H1 (cell line): ENCODE measurements at regions not wholly inside any gene's neighbourhood (a gene's known extent, or its start where the extent isn't known, plus 50 kb on each side); places are given as distances from the start of the nearest gene placed in this dataset.

Source experiments
- CTCF ChIA-PET: fragments of 300-600 bp; sonication (Branson Sonifier 250); formaldehyde crosslinking; loops from one replicate; lab custom pipeline; 2021; ENCODE audit not compliant: partially characterized antibody; lab: Charles Lee
- POLR2A ChIA-PET: fragments of 300-600 bp; sonication (Branson Sonifier 250); formaldehyde crosslinking; loops from one replicate; lab custom pipeline; 2021; ENCODE audit warnings: inconsistent platforms; ENCODE audit not compliant: partially characterized antibody; lab: Charles Lee
- DNase-seq, 2 experiments: peaks; one replicate each; pipeline versions ENCODE4 v3.0.0 to v3.0.0-alpha.2; 2010 to 2022; ENCODE audit warnings: low spot score in 2 of 2, low read depth in 1 of 2, mixed read lengths in 1 of 2
- FAIRE-seq: peaks from 2 replicates; lab custom pipeline; 2011; peaks lifted over from hg19 to GRCh38; lab: Jason Lieb, UNC
- H2AFZ ChIP-seq: 2 replicates; pipeline ENCODE4 v1.8.1; 2012; ENCODE audit warnings: low read length, inconsistent platforms
- H2AK5ac ChIP-seq: 2 replicates; pipeline ENCODE4 v1.6.1; 2013; ENCODE audit warnings: low read depth, low read length
- H2BK120ac ChIP-seq: replicated peaks from 2 replicates; pipeline ENCODE3; 2013; ENCODE audit warnings: low read depth, low read length, inconsistent platforms
- H2BK12ac ChIP-seq: 2 replicates; pipeline ENCODE4 v1.6.1; 2013; ENCODE audit warnings: low read depth, low read length
- H2BK15ac ChIP-seq: 2 replicates; pipeline ENCODE4 v1.6.1; 2013; ENCODE audit warnings: low read length
- H2BK20ac ChIP-seq: 2 replicates; pipeline ENCODE4 v1.6.1; 2013; ENCODE audit warnings: low read length
- H2BK5ac ChIP-seq: 2 replicates; pipeline ENCODE4 v1.6.1; 2013; ENCODE audit warnings: low read depth, low read length
- H3K14ac ChIP-seq: 2 replicates; pipeline ENCODE4 v1.6.1; 2013; ENCODE audit warnings: inconsistent platforms; ENCODE audit not compliant: insufficient read length
- H3K18ac ChIP-seq: 2 replicates; pipeline ENCODE4 v1.6.1; 2013; ENCODE audit warnings: low read length; ENCODE audit errors: extremely low read depth
- H3K23ac ChIP-seq: 2 replicates; pipeline ENCODE4 v1.6.1; 2013; ENCODE audit warnings: inconsistent platforms; ENCODE audit not compliant: insufficient read length
- H3K23me2 ChIP-seq: 2 replicates; pipeline ENCODE4 v1.6.1; 2013; ENCODE audit warnings: low read depth, low read length
- H3K27ac ChIP-seq: 2 replicates; pipeline ENCODE4 v1.6.1; 2011; ENCODE audit warnings: low read depth, low read length, inconsistent platforms
- H3K27me3 ChIP-seq, 4 experiments: replicated peaks in 1 of 4; 1 replicate in 1 of 4; 2 replicates in 3 of 4; pipeline versions ENCODE4 v1.6.1 to v1.8.1; 2011 to 2013; ENCODE audit warnings: low read length in 3 of 4, mild to moderate bottlenecking in 3 of 4, inconsistent platforms in 2 of 4, mixed read lengths in 2 of 4, moderate library complexity in 1 of 4; ENCODE audit not compliant: control insufficient read depth in 3 of 4, insufficient read depth in 3 of 4; ENCODE audit errors: extremely low read depth in 1 of 4
- H3K36me3 ChIP-seq, 4 experiments: 2 replicates each; pipeline versions ENCODE4 v1.6.1 to v1.8.1; 2011 to 2013; ENCODE audit warnings: mild to moderate bottlenecking in 4 of 4, low read length in 3 of 4, moderate library complexity in 2 of 4, control low read depth in 1 of 4, inconsistent platforms in 1 of 4; ENCODE audit not compliant: insufficient read depth in 4 of 4, control insufficient read depth in 2 of 4
- H3K4ac ChIP-seq: replicated peaks from 2 replicates; pipeline ENCODE3; 2013; ENCODE audit warnings: low read length, low read depth, mixed read lengths, inconsistent platforms; ENCODE audit not compliant: insufficient read length
- H3K4me1 ChIP-seq, 4 experiments: replicated peaks in 1 of 4; 1 replicate in 1 of 4; 2 replicates in 3 of 4; pipeline versions ENCODE4 v1.6.1 to v1.8.1; 2011 to 2013; ENCODE audit warnings: low read length in 3 of 4, inconsistent platforms in 2 of 4, mixed read lengths in 1 of 4; ENCODE audit not compliant: insufficient read depth in 4 of 4, control insufficient read depth in 3 of 4
- H3K4me2 ChIP-seq, 2 experiments: 2 replicates each; pipeline versions ENCODE4 v1.6.1 to v1.8.1; 2011 to 2013; ENCODE audit warnings: low read depth in 2 of 2, low read length in 2 of 2, control low read depth in 1 of 2, inconsistent platforms in 1 of 2, mild to moderate bottlenecking in 1 of 2; ENCODE audit not compliant: insufficient read depth in 1 of 2
- H3K4me3 ChIP-seq, 4 experiments: fragments of 200-600, 300-600 bp in 1 of 4; sonication (generic), shearing (Covaris generic), sonication (Bioruptor Twin) in 1 of 4; 2 replicates each; pipeline versions ENCODE4 v1.5.1 to v1.8.1; 2011 to 2016; ENCODE audit warnings: low read length in 4 of 4, low read depth in 3 of 4, control low read depth in 2 of 4, inconsistent platforms in 2 of 4, mild to moderate bottlenecking in 2 of 4, mixed read lengths in 1 of 4, moderate library complexity in 1 of 4; ENCODE audit not compliant: insufficient read depth in 2 of 4; ENCODE audit errors: extremely low read depth in 1 of 4
- H3K56ac ChIP-seq: replicated peaks from 2 replicates; pipeline ENCODE3; 2013; ENCODE audit warnings: low read depth, mild to moderate bottlenecking, mixed read lengths, low read length, inconsistent platforms; ENCODE audit not compliant: insufficient read length
- H3K79me1 ChIP-seq: 2 replicates; pipeline ENCODE4 v1.6.1; 2013; ENCODE audit warnings: low read depth, low read length, control low read depth
- H3K79me2 ChIP-seq, 2 experiments: 2 replicates each; pipeline versions ENCODE4 v1.6.1 to v1.8.1; 2012 to 2013; ENCODE audit warnings: low read length in 2 of 2, mild to moderate bottlenecking in 2 of 2, inconsistent platforms in 1 of 2; ENCODE audit not compliant: insufficient read depth in 2 of 2, control insufficient read depth in 1 of 2
- H3K9ac ChIP-seq, 4 experiments: replicated peaks in 1 of 4; 1 replicate in 1 of 4; 2 replicates in 3 of 4; pipeline versions ENCODE4 v1.6.1 to v1.8.1; 2011 to 2013; ENCODE audit warnings: low read depth in 3 of 4, low read length in 3 of 4, control low read depth in 2 of 4, mild to moderate bottlenecking in 2 of 4, moderate library complexity in 2 of 4, inconsistent platforms in 1 of 4; ENCODE audit errors: extremely low read depth in 1 of 4
- H3K9me3 ChIP-seq, 2 experiments: 2 replicates each; pipeline versions ENCODE4 v1.6.1 to v1.8.1; 2012 to 2013; ENCODE audit warnings: mild to moderate bottlenecking in 2 of 2, moderate library complexity in 2 of 2, control low read depth in 1 of 2, inconsistent platforms in 1 of 2, low read depth in 1 of 2, low read length in 1 of 2, mixed read lengths in 1 of 2; ENCODE audit not compliant: insufficient read depth in 2 of 2
- H4K20me1 ChIP-seq, 2 experiments: replicated peaks in 1 of 2; 2 replicates each; pipeline versions ENCODE3 to v1.8.1; 2011 to 2013; ENCODE audit warnings: inconsistent platforms in 2 of 2, low read length in 2 of 2, mild to moderate bottlenecking in 1 of 2; ENCODE audit not compliant: insufficient read depth in 2 of 2, control insufficient read depth in 1 of 2
- H4K5ac ChIP-seq: 2 replicates; pipeline ENCODE4 v1.6.1; 2013; ENCODE audit warnings: low read length, low read depth, mixed read lengths, inconsistent platforms; ENCODE audit not compliant: insufficient read length
- H4K8ac ChIP-seq: 2 replicates; pipeline ENCODE4 v1.8.0; 2013; ENCODE audit warnings: mild to moderate bottlenecking, moderate library complexity, low read length, inconsistent platforms; ENCODE audit not compliant: insufficient read depth; ENCODE audit errors: extremely low read depth
- H4K91ac ChIP-seq: replicated peaks from 2 replicates; pipeline ENCODE3; 2013; ENCODE audit warnings: low read length, mixed read lengths, inconsistent platforms; ENCODE audit not compliant: insufficient read length
- GABPA ChIP-seq: IDR thresholded peaks from 2 replicates; pipeline ENCODE4 v1.6.1; 2011; ENCODE audit warnings: mild to moderate bottlenecking, low read length, moderate library complexity, borderline replicate concordance; ENCODE audit not compliant: insufficient read depth
- RBBP5 ChIP-seq: IDR thresholded peaks from 2 replicates; pipeline ENCODE4 v1.7.1; 2012; ENCODE audit warnings: low read depth, mild to moderate bottlenecking, inconsistent platforms, low read length, moderate library complexity, borderline replicate concordance
- SIRT6 ChIP-seq: IDR thresholded peaks from one replicate; pipeline ENCODE4 v1.7.1; 2012; ENCODE audit warnings: low read length, inconsistent platforms
- SIX5 ChIP-seq: IDR thresholded peaks from 2 replicates; pipeline ENCODE4 v1.6.1; 2011; ENCODE audit warnings: mild to moderate bottlenecking, low read depth, low read length
- SP2 ChIP-seq: IDR thresholded peaks from 2 replicates; pipeline ENCODE4 v1.6.1; 2012; ENCODE audit warnings: mild to moderate bottlenecking, low read length, inconsistent platforms
- TAF1 ChIP-seq: IDR thresholded peaks from 2 replicates; pipeline ENCODE4 v1.6.1; 2011; ENCODE audit warnings: mild to moderate bottlenecking, low read depth, low read length
- YY1 ChIP-seq: IDR thresholded peaks from 2 replicates; pipeline ENCODE4 v1.6.1; 2011; ENCODE audit warnings: low read depth, mild to moderate bottlenecking, low read length
- WGBS, 2 experiments: shearing (Covaris generic) in 1 of 2; methylation state at CpG; one replicate each; pipeline versions ENCODE4 v1.1.6 to v1.1.7; 2013 to 2015; ENCODE audit warnings: low lambda C conversion rate in 2 of 2, mixed read lengths in 2 of 2, inconsistent platforms in 1 of 2, low coverage in 1 of 2, missing lambda C conversion rate in 1 of 2; ENCODE audit not compliant: insufficient replicate concordance in 2 of 2, insufficient coverage in 1 of 2, insufficient read length in 1 of 2; ENCODE audit errors: extremely low coverage in 1 of 2, missing lambda C conversion rate in 1 of 2; 5-methylcytosine and 5-hydroxymethylcytosine counted together

GRCh38 chr3:152703245-152703890, 131.6 kb upstream of the P2RY1 start:
- H3K9ac ChIP-seq: no peak overlapping the region
- no peak overlapping the region for H3K27ac ChIP-seq
- H3K18ac ChIP-seq: no peak overlapping the region
- no peak overlapping the region for H3K56ac ChIP-seq
- no peak overlapping the region for H4K5ac ChIP-seq
- H3K9me3 ChIP-seq: no peaks in the 10 kb centered on the region
- no peak overlapping the region for H3K4me2 ChIP-seq
- H3K14ac ChIP-seq: no peak overlapping the region
- no peaks in the 10 kb centered on the region for H3K27me3 ChIP-seq
- no peak overlapping the region for H4K8ac ChIP-seq
- H3K79me1 ChIP-seq: no peaks in the 10 kb centered on the region
- H2BK5ac ChIP-seq: no peak overlapping the region
- H2BK20ac ChIP-seq: no peak overlapping the region
- no peak overlapping the region for H2BK120ac ChIP-seq
- no peak overlapping the region for H4K91ac ChIP-seq
- H2BK12ac ChIP-seq: no peak overlapping the region
- H3K79me2 ChIP-seq: no peaks in the 10 kb centered on the region
- CTCF ChIA-PET: interaction anchor here (0.6 to 1.5 kb wide), 3 partner anchors 9 to 231 kb away, joined by 3 read pairs; no protein-coding TSS in a partner anchor
- no peak overlapping the region for H3K4me3 ChIP-seq
- no peaks in the 10 kb centered on the region for H3K4me1 ChIP-seq
- H2BK15ac ChIP-seq: no peak overlapping the region
- FAIRE-seq (no peak), DNase-seq (no peak)
- no peak overlapping the region for H2AK5ac ChIP-seq
- WGBS, 2 experiments: 60% methylated on average over 3 of the region's 3 CpGs; no CpG with 5 or more reads in 1 of the 2 experiments
- no peaks in the 10 kb centered on the region for H4K20me1 ChIP-seq
- no peak overlapping the region for H3K4ac ChIP-seq
- H3K23ac ChIP-seq: no peak overlapping the region
- POLR2A ChIA-PET: no interaction called here
- no peaks in the 10 kb centered on the region for H3K36me3 ChIP-seq
- TF ChIP-seq SP2 (no peak), SIRT6 (no peak), TAF1 (no peak), YY1 (no peak), SIX5 (no peak), GABPA (no peak), RBBP5 (no peak)
- no peak overlapping the region for H2AFZ ChIP-seq
- no peaks in the 10 kb centered on the region; the same call in 1 of the 2 replicates for H3K23me2 ChIP-seq
